ENCODE measurements at regions not wholly inside any gene's neighbourhood (a gene's known extent, or its start where the extent isn't known, plus 50 kb on each side); places are given as distances from the start of the nearest gene placed in this dataset.

GRCh38 chr14:94940263-94940993, 170.5 kb upstream of the GSC start:
- no peaks in the 10 kb centered on the region for H4K20me1 ChIP-seq (ENCODE audit: low read depth)
- no peaks in the 10 kb centered on the region for H3F3A ChIP-seq (ENCODE audit: low read depth)
- H2AFZ ChIP-seq (replicated peaks) = no peak overlapping the region
- no peaks in the 10 kb centered on the region for H3K27me3 ChIP-seq
- no peak overlapping the region for H3K27ac Mint-ChIP-seq
- DNase-seq (ENCODE audit: low spot score) = no peak
- H3K79me2 ChIP-seq (ENCODE audit: low read depth) = no peaks in the 10 kb centered on the region
- no peak overlapping the region for H3K4me3 ChIP-seq
- no peak overlapping the region for H3K4me2 ChIP-seq
- H3K4me1 Mint-ChIP-seq = peaks cover 7% of the 10 kb centered on the region
- TF ChIP-seq EZH2 (IDR thresholded peaks at IDR 0.05) (no peak), CTCF (IDR thresholded peaks at IDR 0.05) (no peak), EZH2phosphoT487 (IDR thresholded peaks at IDR 0.05) (no peak)
- H3K27me3 Mint-ChIP-seq (ENCODE audit: insufficient read depth, low read depth) = no peaks in the 10 kb centered on the region
- H3K4me1 ChIP-seq = peaks cover 9% of the 10 kb centered on the region
- no peaks in the 10 kb centered on the region for H3K36me3 ChIP-seq
- no peak overlapping the region for H3K27ac ChIP-seq
- H3K9me3 Mint-ChIP-seq = no peaks in the 10 kb centered on the region
- H3K9me3 ChIP-seq (ENCODE audit: low read depth) = no peaks in the 10 kb centered on the region
- H3K9ac ChIP-seq = no peak overlapping the region
- no peaks in the 10 kb centered on the region for H3K36me3 Mint-ChIP-seq
- H3K4me3 Mint-ChIP-seq = no peak overlapping the region

GRCh38 chr14:94938016-94938415, 168.1 kb upstream of the GSC start:
- Mint-ChIP-seq H3K36me3 (no peaks in the 10 kb centered on the region), H3K4me3 (no peak overlapping the region), H3K9me3 (no peaks in the 10 kb centered on the region), H3K4me1 (peaks cover 5% of the 10 kb centered on the region), H3K27me3 (ENCODE audit: insufficient read depth, low read depth) (no peaks in the 10 kb centered on the region), H3K27ac (no peak overlapping the region)
- DNase-seq (ENCODE audit: low spot score) = no peak
- H3K4me1 ChIP-seq = peaks cover 9% of the 10 kb centered on the region
- H3K36me3 ChIP-seq = no peaks in the 10 kb centered on the region
- no peaks in the 10 kb centered on the region for H3K27me3 ChIP-seq
- H3K4me2 ChIP-seq = no peak overlapping the region
- H3K9me3 ChIP-seq (ENCODE audit: low read depth) = no peaks in the 10 kb centered on the region
- no peak overlapping the region for H3K4me3 ChIP-seq
- H3K79me2 ChIP-seq (ENCODE audit: low read depth) = no peaks in the 10 kb centered on the region
- no peak overlapping the region for H2AFZ ChIP-seq (replicated peaks)
- TF ChIP-seq EZH2 (IDR thresholded peaks at IDR 0.05) = no peak
- TF ChIP-seq EZH2phosphoT487 (IDR thresholded peaks at IDR 0.05) = no peak
- no peak for TF ChIP-seq CTCF (IDR thresholded peaks at IDR 0.05)
- H3F3A ChIP-seq (ENCODE audit: low read depth) = no peaks in the 10 kb centered on the region
- no peak overlapping the region for H3K27ac ChIP-seq
- no peaks in the 10 kb centered on the region for H4K20me1 ChIP-seq (ENCODE audit: low read depth)
- H3K9ac ChIP-seq = no peak overlapping the region

- H3K4me1 Mint-ChIP-seq = peaks cover 5% of the 10 kb centered on the region
- H3K79me2 ChIP-seq (ENCODE audit: low read depth) = no peaks in the 10 kb centered on the region
- H2AFZ ChIP-seq (replicated peaks) = peak overlapping the region; percentile 79
- no peaks in the 10 kb centered on the region for H3K36me3 ChIP-seq
- H3K27ac Mint-ChIP-seq = no peak overlapping the region
- H3F3A ChIP-seq (ENCODE audit: low read depth) = no peaks in the 10 kb centered on the region
- no peak overlapping the region for H3K27ac ChIP-seq
- no peak overlapping the region for H3K4me3 Mint-ChIP-seq
- no peak for TF ChIP-seq EZH2phosphoT487 (IDR thresholded peaks at IDR 0.05)
- TF ChIP-seq CTCF (IDR thresholded peaks at IDR 0.05) = no peak
- no peak for TF ChIP-seq EZH2 (IDR thresholded peaks at IDR 0.05)
- peak overlapping the region; percentile 27 for H3K4me2 ChIP-seq
- DNase-seq (ENCODE audit: low spot score) = no peak
- H3K36me3 Mint-ChIP-seq = no peaks in the 10 kb centered on the region
- H3K9me3 ChIP-seq (ENCODE audit: low read depth) = no peaks in the 10 kb centered on the region
- no peaks in the 10 kb centered on the region for H4K20me1 ChIP-seq (ENCODE audit: low read depth)
- H3K4me1 ChIP-seq = peaks cover 9% of the 10 kb centered on the region
- no peaks in the 10 kb centered on the region for H3K27me3 ChIP-seq
- H3K9me3 Mint-ChIP-seq = no peaks in the 10 kb centered on the region
- no peaks in the 10 kb centered on the region for H3K27me3 Mint-ChIP-seq (ENCODE audit: insufficient read depth, low read depth)
- H3K9ac ChIP-seq = no peak overlapping the region
- H3K4me3 ChIP-seq = no peak overlapping the region
These were observed 167.2 kb upstream of the GSC start for GRCh38 chr14:94936901-94937685.

Measured in neural progenitor cell (in vitro differentiated cells).